H9 (cell line): ENCODE measurements at regions not wholly inside any gene's neighbourhood (a gene's known extent, or its start where the extent isn't known, plus 50 kb on each side); places are given as distances from the start of the nearest gene placed in this dataset.

Source experiments
- DNase-seq: peaks from one replicate; pipeline ENCODE4 v3.0.0-alpha.2; 2017
- H2AFZ ChIP-seq: one replicate; pipeline ENCODE4 v1.6.1; 2013; ENCODE audit warnings: mild to moderate bottlenecking, low read length, control low read depth, moderate library complexity
- H2AK5ac ChIP-seq: 2 replicates; pipeline ENCODE4 v1.6.1; 2013; ENCODE audit warnings: low read length, control low read depth, mixed read lengths; ENCODE audit not compliant: insufficient read length
- H2BK120ac ChIP-seq: one replicate; pipeline ENCODE4 v1.6.1; 2013; ENCODE audit warnings: low read depth, mild to moderate bottlenecking, low read length, control low read depth, inconsistent platforms; ENCODE audit not compliant: poor library complexity, severe bottlenecking
- H2BK12ac ChIP-seq: 2 replicates; pipeline ENCODE4 v1.6.1; 2013; ENCODE audit warnings: low read length, control low read depth, mixed read lengths, low read depth; ENCODE audit not compliant: insufficient read length
- H2BK15ac ChIP-seq: 2 replicates; pipeline ENCODE4 v1.6.1; 2013; ENCODE audit warnings: low read depth, low read length, control low read depth
- H2BK20ac ChIP-seq: one replicate; pipeline ENCODE4 v1.6.1; 2013; ENCODE audit warnings: low read depth, mild to moderate bottlenecking, low read length, control low read depth, inconsistent platforms; ENCODE audit not compliant: poor library complexity, severe bottlenecking
- H2BK5ac ChIP-seq: 2 replicates; pipeline ENCODE4 v1.6.1; 2013; ENCODE audit warnings: low read length, control low read depth, mixed read lengths; ENCODE audit not compliant: insufficient read length
- H3K14ac ChIP-seq: 2 replicates; pipeline ENCODE4 v1.6.1; 2013; ENCODE audit warnings: low read length, control low read depth; ENCODE audit not compliant: insufficient read depth
- H3K18ac ChIP-seq: 2 replicates; pipeline ENCODE4 v1.6.1; 2013; ENCODE audit warnings: low read depth, mild to moderate bottlenecking, mixed read lengths, low read length, control low read depth; ENCODE audit not compliant: insufficient read length
- H3K23ac ChIP-seq: 2 replicates; pipeline ENCODE4 v1.6.1; 2013; ENCODE audit warnings: low read length, control low read depth, mixed read lengths, low read depth; ENCODE audit not compliant: insufficient read length
- H3K23me2 ChIP-seq: 2 replicates; pipeline ENCODE4 v1.6.1; 2013; ENCODE audit warnings: low read depth, mild to moderate bottlenecking, mixed read lengths, low read length, control low read depth; ENCODE audit not compliant: insufficient read length, poor library complexity, severe bottlenecking
- H3K27ac ChIP-seq: 2 replicates; pipeline ENCODE4 v1.5.1; 2013; ENCODE audit warnings: low read length, control low read depth, mixed read lengths, low read depth; ENCODE audit not compliant: insufficient read length
- H3K27me3 ChIP-seq: 2 replicates; pipeline ENCODE4 v1.6.1; 2013; ENCODE audit warnings: low read length, control low read depth, inconsistent platforms; ENCODE audit not compliant: insufficient read depth
- H3K4ac ChIP-seq: 2 replicates; pipeline ENCODE4 v1.6.1; 2013; ENCODE audit warnings: low read depth, mild to moderate bottlenecking, control low read depth, inconsistent platforms, low read length, moderate library complexity
- H3K4me1 ChIP-seq: 2 replicates; pipeline ENCODE4 v1.6.1; 2013; ENCODE audit warnings: low read length, control low read depth, inconsistent platforms; ENCODE audit not compliant: insufficient read depth
- H3K4me2 ChIP-seq: 2 replicates; pipeline ENCODE4 v1.6.1; 2013; ENCODE audit warnings: low read length, control low read depth, mixed read lengths; ENCODE audit not compliant: insufficient read length, insufficient read depth
- H3K56ac ChIP-seq: 2 replicates; pipeline ENCODE4 v1.6.1; 2013; ENCODE audit warnings: low read depth, mild to moderate bottlenecking, mixed read lengths, low read length, control low read depth; ENCODE audit not compliant: insufficient read length
- H3K79me1 ChIP-seq: 2 replicates; pipeline ENCODE4 v1.6.1; 2013; ENCODE audit warnings: low read depth, mild to moderate bottlenecking, moderate library complexity, low read length, control low read depth, inconsistent platforms; ENCODE audit not compliant: insufficient read depth, poor library complexity, severe bottlenecking
- H3K79me2 ChIP-seq: 2 replicates; pipeline ENCODE4 v1.6.1; 2013; ENCODE audit warnings: low read length, control low read depth, inconsistent platforms; ENCODE audit not compliant: insufficient read depth
- H3K9ac ChIP-seq: 2 replicates; pipeline ENCODE4 v1.6.1; 2013; ENCODE audit warnings: low read length, control low read depth, mixed read lengths; ENCODE audit not compliant: insufficient read length; ENCODE audit errors: extremely low read depth
- H3K9me3 ChIP-seq: one replicate; pipeline ENCODE4 v1.6.1; 2013; ENCODE audit warnings: low read depth, low read length, inconsistent platforms; ENCODE audit not compliant: control insufficient read depth
- H3T11ph ChIP-seq: one replicate; pipeline ENCODE4 v1.6.1; 2013; ENCODE audit warnings: mild to moderate bottlenecking, low read length, control low read depth, inconsistent platforms
- H4K20me1 ChIP-seq: one replicate; pipeline ENCODE4 v1.6.1; 2013; ENCODE audit not compliant: control insufficient read depth, insufficient read length, insufficient read depth
- H4K5ac ChIP-seq: 2 replicates; pipeline ENCODE4 v1.6.1; 2013; ENCODE audit warnings: low read depth, mild to moderate bottlenecking, mixed read lengths, low read length, control low read depth; ENCODE audit not compliant: insufficient read length
- H4K8ac ChIP-seq: replicated peaks from 2 replicates; pipeline ENCODE4 v1.6.1; 2013; ENCODE audit warnings: low read length, control low read depth, mixed read lengths, low read depth; ENCODE audit not compliant: insufficient read length
- H4K91ac ChIP-seq: 2 replicates; pipeline ENCODE4 v1.6.1; 2013; ENCODE audit warnings: low read depth, mild to moderate bottlenecking, moderate library complexity, mixed read lengths, low read length, control low read depth; ENCODE audit not compliant: insufficient read length
- H3K27ac Mint-ChIP-seq, 3 experiments: 2 replicates in 2 of 3; 3 replicates in 1 of 3; pipeline ENCODE4 v1.8.0; 2020 to 2021; ENCODE audit warnings: mixed read lengths in 3 of 3, mild to moderate bottlenecking in 1 of 3, moderate library complexity in 1 of 3
- H3K27me3 Mint-ChIP-seq: 2 replicates; pipeline ENCODE4 v1.8.0; 2021; ENCODE audit warnings: low read depth, mild to moderate bottlenecking, moderate library complexity, mixed read lengths
- H3K36me3 Mint-ChIP-seq, 3 experiments: 2 replicates in 2 of 3; 3 replicates in 1 of 3; pipeline ENCODE4 v1.8.0; 2020 to 2021; ENCODE audit warnings: low read depth in 3 of 3, mixed read lengths in 3 of 3; ENCODE audit not compliant: insufficient read depth in 1 of 3
- H3K4me1 Mint-ChIP-seq, 2 experiments: 2 replicates each; pipeline ENCODE4 v1.8.0; 2020; ENCODE audit warnings: mixed read lengths in 2 of 2
- H3K4me3 Mint-ChIP-seq, 2 experiments: 2 replicates in 1 of 2; 3 replicates in 1 of 2; pipeline ENCODE4 v1.8.0; 2020 to 2021; ENCODE audit warnings: mild to moderate bottlenecking in 2 of 2, mixed read lengths in 2 of 2, moderate library complexity in 1 of 2
- H3K9me3 Mint-ChIP-seq, 2 experiments: 2 replicates in 1 of 2; 3 replicates in 1 of 2; pipeline ENCODE4 v1.8.0; 2020; ENCODE audit warnings: mild to moderate bottlenecking in 2 of 2, mixed read lengths in 2 of 2, moderate library complexity in 1 of 2
- CTCF ChIP-seq: fragments of 200-600 bp; sonication (generic); conservative IDR thresholded peaks from 3 replicates; pipeline ENCODE4 v1.8.0; 2021; ENCODE audit warnings: antibody characterized with exemption, mild to moderate bottlenecking
- WGBS: extraction: QIAGEN DNeasy Blood & Tissue Kit; methylation state at CpG from one replicate; pipeline ENCODE4 v1.1.7; 2013; ENCODE audit warnings: missing lambda C conversion rate, low lambda C conversion rate, mixed read lengths; ENCODE audit not compliant: insufficient read length; ENCODE audit errors: extremely low coverage; 5-methylcytosine and 5-hydroxymethylcytosine counted together

- Mint-ChIP-seq H3K27me3 (no peaks in the 10 kb centered on the region), H3K4me3 (no peak overlapping the region), H3K36me3 (no peaks in the 10 kb centered on the region), H3K4me1 (peaks cover 11 to 22% of the 10 kb centered on the region in 2 experiments), H3K27ac (no peak overlapping the region), H3K9me3 (no peaks in the 10 kb centered on the region; a peak in 1 of 5 replicates)
- no peaks in the 10 kb centered on the region for H3K27me3 ChIP-seq
- no peaks in the 10 kb centered on the region for H3K23me2 ChIP-seq
- no peak overlapping the region for H4K8ac ChIP-seq
- no peak overlapping the region for H4K5ac ChIP-seq
- H3K56ac ChIP-seq, result no peak overlapping the region
- H2AK5ac ChIP-seq, result no peak overlapping the region
- no peaks in the 10 kb centered on the region; the same call in 1 of the 2 replicates for H3K4me1 ChIP-seq
- no peak overlapping the region for H3K4me2 ChIP-seq
- H3K79me1 ChIP-seq, result no peaks in the 10 kb centered on the region
- no CpG with 5 or more reads among the region's 2 CpGs for WGBS
- H2BK5ac ChIP-seq, result no peak overlapping the region
- no peak overlapping the region for H3K9ac ChIP-seq
- H3K79me2 ChIP-seq, result no peaks in the 10 kb centered on the region
- no peaks in the 10 kb centered on the region for H4K20me1 ChIP-seq
- TF ChIP-seq CTCF, result no peak
- no peak overlapping the region for H3T11ph ChIP-seq
- H3K23ac ChIP-seq, result no peak overlapping the region
- no peak overlapping the region for H4K91ac ChIP-seq
- H2AFZ ChIP-seq, result no peak overlapping the region
- H2BK15ac ChIP-seq, result no peak overlapping the region
- no peak overlapping the region for H3K27ac ChIP-seq
- H2BK20ac ChIP-seq, result no peak overlapping the region
- H3K4ac ChIP-seq, result no peak overlapping the region
- no peak overlapping the region for H2BK120ac ChIP-seq
- DNase-seq, result no peak
- no peak overlapping the region for H2BK12ac ChIP-seq
- H3K18ac ChIP-seq, result no peak overlapping the region
- no peaks in the 10 kb centered on the region for H3K9me3 ChIP-seq
- H3K14ac ChIP-seq, result no peak overlapping the region
Observed at GRCh38 chr4:112003231-112003907, 141.9 kb upstream of the FAM241A start.
